GM18861 (cell line): ENCODE measurements at regions not wholly inside any gene's neighbourhood (a gene's known extent, or its start where the extent isn't known, plus 50 kb on each side); places are given as distances from the start of the nearest gene placed in this dataset.
"Not testable (repeated sequence)": the region's sequence is repeated elsewhere in the genome, so short reads cannot be mapped to it uniquely, and the experiment has no call there.

Experiments used
- ATAC-seq: cut with Tn5 transposase; IDR thresholded peaks from one replicate; pipeline ENCODE4 v1.9.1; 2021; ENCODE audit not compliant: unreplicated experiment

- no peak for ATAC-seq
Observed at GRCh38 chr4:167918077-167918476, 174.3 kb upstream of the ANXA10 start.

- ATAC-seq, result no peak
Observed at GRCh38 chr4:167930166-167930565, 162.2 kb upstream of the ANXA10 start.

GRCh38 chr4:167934216-167934615 lies 158.1 kb upstream of the ANXA10 start:
- ATAC-seq, result no peak

GRCh38 chr4:167939863-167940616 lies 152.3 kb upstream of the ANXA10 start:
- ATAC-seq, result no peak

GRCh38 chr4:167943872-167944505 lies 148.3 kb upstream of the ANXA10 start:
- ATAC-seq, result peak; percentile 85

GRCh38 chr4:167944721-167945120 lies 147.6 kb upstream of the ANXA10 start:
- ATAC-seq, result no peak

GRCh38 chr4:167955006-167955405 lies 137.3 kb upstream of the ANXA10 start:
- ATAC-seq, result no peak

- ATAC-seq, result no peak
Observed at GRCh38 chr4:167956676-167957075, 135.7 kb upstream of the ANXA10 start.

- no peak for ATAC-seq
Observed at GRCh38 chr4:167964766-167965373, 127.5 kb upstream of the ANXA10 start.

- no peak for ATAC-seq
Observed at GRCh38 chr4:167966143-167966542, 126.2 kb upstream of the ANXA10 start.

GRCh38 chr4:167973513-167973912 lies 118.8 kb upstream of the ANXA10 start:
- ATAC-seq, result no peak

- ATAC-seq, result no peak
Observed at GRCh38 chr4:167985565-167985964, 106.8 kb upstream of the ANXA10 start.

GRCh38 chr4:167986044-167986443 lies 106.3 kb upstream of the ANXA10 start:
- ATAC-seq, result no peak

- ATAC-seq, result no peak
Observed at GRCh38 chr4:167987285-167987684, 105.1 kb upstream of the ANXA10 start.

GRCh38 chr4:167989815-167990214 lies 102.5 kb upstream of the ANXA10 start:
- no peak for ATAC-seq

- ATAC-seq, result not testable (repeated sequence)
Observed at GRCh38 chr4:168008112-168008511, 84.2 kb upstream of the ANXA10 start.

- no peak for ATAC-seq
Observed at GRCh38 chr4:168019019-168019651, 73.2 kb upstream of the ANXA10 start.

GRCh38 chr4:168019921-168020320 lies 72.4 kb upstream of the ANXA10 start:
- ATAC-seq, result no peak

GRCh38 chr4:168021666-168022065 lies 70.7 kb upstream of the ANXA10 start:
- ATAC-seq, result no peak

GRCh38 chr4:168028568-168028967 lies 63.8 kb upstream of the ANXA10 start:
- ATAC-seq, result no peak

- no peak for ATAC-seq
Observed at GRCh38 chr4:168028970-168029597, 63.3 kb upstream of the ANXA10 start.
